K562 (cell line): ENCODE measurements at regions not wholly inside any gene's neighbourhood (a gene's known extent, or its start where the extent isn't known, plus 50 kb on each side); places are given as distances from the start of the nearest gene placed in this dataset.

Experiments used
- ATAC-seq: fragments of 200-7000 bp; cut with Tn5 transposase; 3 replicates; pipeline ENCODE4 v1.9.1; 2020; ENCODE audit warnings: moderate library complexity
- BruUV-seq: library from RNA; stranded (reverse); fragments of 400-500 nt; replicated peaks from 2 replicates; lab custom pipeline; 2021; lab: Mats Ljungman, UMichigan
- CTCF ChIA-PET: fragments of 300-600 bp; formaldehyde crosslinking; extraction: SDS; loops from one replicate; lab custom pipeline; 2021; ENCODE audit warnings: low intra/inter-chr PET ratio; lab: Yijun Ruan, JAX
- POLR2A ChIA-PET: fragments of 300-600, 350-650 bp; sonication (Branson Sonifier 250); formaldehyde crosslinking; extraction: SDS; loops from one replicate; lab custom pipeline; 2021; ENCODE audit warnings: antibody characterized with exemption, inconsistent platforms; lab: Yijun Ruan, JAX
- DNase-seq, 4 experiments: peaks; one replicate each; pipeline versions ENCODE4 v3.0.0 to v3.0.0-alpha.2; 2011 to 2018; ENCODE audit warnings: low spot score in 3 of 4, mixed read lengths in 3 of 4; ENCODE audit errors: extremely low read depth in 1 of 4
- FAIRE-seq: peaks from 2 replicates; lab custom pipeline; 2011; peaks lifted over from hg19 to GRCh38; lab: Jason Lieb, UNC
- H2AFZ ChIP-seq: 2 replicates; pipeline ENCODE4 v1.6.0; 2011; ENCODE audit warnings: low read depth, low read length, control low read depth, inconsistent platforms
- H3K27ac ChIP-seq: fragments of 200-600 bp; 3 replicates; pipeline ENCODE4 v1.8.0; 2011; ENCODE audit warnings: low read depth, mild to moderate bottlenecking, control low read depth, inconsistent platforms, low read length, moderate library complexity, mixed read lengths; ENCODE audit errors: extremely low read depth
- H3K27me3 ChIP-seq, 2 experiments: fragments of 300-600 bp in 1 of 2; 2 replicates in 1 of 2; 3 replicates in 1 of 2; pipeline versions ENCODE4 v1.6.0 to v1.8.0; 2011; ENCODE audit warnings: inconsistent platforms in 2 of 2, low read length in 2 of 2, mild to moderate bottlenecking in 1 of 2, mixed read lengths in 1 of 2, moderate library complexity in 1 of 2; ENCODE audit not compliant: control insufficient read depth in 2 of 2, insufficient read depth in 2 of 2
- H3K36me3 ChIP-seq: fragments of 300-600 bp; 3 replicates; pipeline ENCODE4 v1.8.0; 2011; ENCODE audit warnings: mild to moderate bottlenecking, low read length, inconsistent platforms; ENCODE audit not compliant: control insufficient read depth, insufficient read depth
- H3K4me1 ChIP-seq, 2 experiments: fragments of 200-600 bp in 1 of 2; replicated peaks in 1 of 2; 2 replicates in 1 of 2; 3 replicates in 1 of 2; pipeline versions ENCODE4 v1.5.1 to v1.8.0; 2011; ENCODE audit warnings: inconsistent platforms in 2 of 2, low read length in 2 of 2, mild to moderate bottlenecking in 1 of 2, mixed read lengths in 1 of 2, moderate library complexity in 1 of 2; ENCODE audit not compliant: control insufficient read depth in 2 of 2, insufficient read depth in 2 of 2
- H3K4me2 ChIP-seq: 2 replicates; pipeline ENCODE4 v1.6.1; 2011; ENCODE audit warnings: low read length, control low read depth, inconsistent platforms, mixed read lengths; ENCODE audit not compliant: insufficient read depth
- H3K4me3 ChIP-seq: fragments of 200-600 bp; sonication (generic), shearing (Covaris generic); 2 replicates; pipeline ENCODE4 v1.5.1; 2016; ENCODE audit warnings: control low read depth, inconsistent platforms
- H3K79me2 ChIP-seq: fragments of 200-600 bp; 3 replicates; pipeline ENCODE4 v1.8.0; 2011; ENCODE audit warnings: low read length, inconsistent platforms; ENCODE audit not compliant: control insufficient read depth, insufficient read depth
- H3K9ac ChIP-seq, 2 experiments: 2 replicates each; pipeline versions ENCODE4 v1.6.0 to v1.6.1; 2011; ENCODE audit warnings: low read depth in 2 of 2, low read length in 2 of 2, control low read depth in 1 of 2, inconsistent platforms in 1 of 2, mild to moderate bottlenecking in 1 of 2, mixed read lengths in 1 of 2; ENCODE audit not compliant: insufficient read depth in 1 of 2
- H3K9me1 ChIP-seq: one replicate; pipeline ENCODE4 v1.6.0; 2011; ENCODE audit warnings: inconsistent platforms, mild to moderate bottlenecking, low read length, moderate library complexity; ENCODE audit not compliant: control insufficient read depth, insufficient read depth
- H3K9me3 ChIP-seq: replicated peaks from 2 replicates; pipeline ENCODE4 v1.5.1; 2011; ENCODE audit warnings: low read depth, low read length, inconsistent platforms; ENCODE audit not compliant: control insufficient read depth, insufficient read depth
- H4K20me1 ChIP-seq: replicated peaks from 2 replicates; pipeline ENCODE4 v1.6.1; 2011; ENCODE audit warnings: low read length, inconsistent platforms, mixed read lengths; ENCODE audit not compliant: control insufficient read depth, insufficient read depth
- ARNT ChIP-seq, 2 experiments: fragments of 450-650 bp; IDR thresholded peaks; 2 replicates each; pipeline ENCODE4 v1.6.1; 2016; ENCODE audit warnings: mild to moderate bottlenecking in 1 of 2
- HDGF ChIP-seq: fragments of 450-650 bp; IDR thresholded peaks from 2 replicates; pipeline ENCODE4 v1.6.1; 2016
- L3MBTL2 ChIP-seq: fragments of 450-650 bp; IDR thresholded peaks from 2 replicates; pipeline ENCODE4 v1.6.1; 2016; ENCODE audit warnings: mild to moderate bottlenecking, moderate library complexity
- LCOR ChIP-seq: sonication (generic); formaldehyde crosslinking; IDR thresholded peaks from 2 replicates; pipeline ENCODE4 v1.8.0; 2022; ENCODE audit warnings: mild to moderate bottlenecking, missing genetic modification reagents
- RFX5 ChIP-seq: IDR thresholded peaks from 2 replicates; pipeline ENCODE4 v1.6.1; 2011; ENCODE audit warnings: low read depth, mild to moderate bottlenecking, improper control_type of control experiment, low read length
- ZBED1 ChIP-seq: IDR thresholded peaks from 2 replicates; pipeline ENCODE4 v1.6.1; 2014
- ZNF174 ChIP-seq: fragments of 250-450 bp; sonication (Bioruptor Pico); IDR thresholded peaks from 2 replicates; pipeline ENCODE4 v1.4.0; 2020; ENCODE audit warnings: mild to moderate bottlenecking
- ZNF431 ChIP-seq: sonication (generic); formaldehyde crosslinking; IDR thresholded peaks from 2 replicates; pipeline ENCODE4 v1.8.0; 2022; ENCODE audit warnings: mild to moderate bottlenecking, missing genetic modification reagents
- WGBS: fragments of 100-300 bp; shearing (Covaris generic); methylation state at CpG from one replicate; pipeline ENCODE4 v1.1.6; 2016; ENCODE audit warnings: low coverage, mixed read lengths; ENCODE audit not compliant: insufficient coverage; ENCODE audit errors: missing lambda C conversion rate; 5-methylcytosine and 5-hydroxymethylcytosine counted together
- in situ Hi-C: fragments of 300-500 bp; cut with MboI; formaldehyde crosslinking; loops from 4 replicates; pipeline ENCODE4 v1.15.0; 2018; ENCODE audit warnings: inconsistent platforms, mixed read lengths
- intact Hi-C: fragments of 100-400 bp; cut with micrococcal nuclease; formaldehyde crosslinking; loops from 2 replicates; pipeline ENCODE4 v1.14.2; 2022
- TF ChIP-seq, protein P1 (sequence below): fragments of 150-350 bp; IDR thresholded peaks from 2 replicates; pipeline ENCODE4 v1.6.1; 2014; ENCODE audit warnings: low read depth, mild to moderate bottlenecking, low read length, borderline replicate concordance
- TF ChIP-seq, protein P2 (sequence below): fragments of 250-450 bp; sonication (Bioruptor Pico); IDR thresholded peaks from 2 replicates; pipeline ENCODE4 v1.5.0; 2020; ENCODE audit warnings: mild to moderate bottlenecking
- TF ChIP-seq, protein P3 (sequence below), 2 experiments: fragments of 450-650 bp in 1 of 2; sonication (generic) in 1 of 2; formaldehyde crosslinking in 1 of 2; IDR thresholded peaks in 1 of 2; conservative IDR thresholded peaks in 1 of 2; 2 replicates each; pipeline versions ENCODE4 v1.6.1 to v1.8.1; 2016 to 2023; ENCODE audit warnings: mild to moderate bottlenecking in 2 of 2, moderate library complexity in 2 of 2, inconsistent platforms in 1 of 2, missing genetic modification reagents in 1 of 2

DNA sequence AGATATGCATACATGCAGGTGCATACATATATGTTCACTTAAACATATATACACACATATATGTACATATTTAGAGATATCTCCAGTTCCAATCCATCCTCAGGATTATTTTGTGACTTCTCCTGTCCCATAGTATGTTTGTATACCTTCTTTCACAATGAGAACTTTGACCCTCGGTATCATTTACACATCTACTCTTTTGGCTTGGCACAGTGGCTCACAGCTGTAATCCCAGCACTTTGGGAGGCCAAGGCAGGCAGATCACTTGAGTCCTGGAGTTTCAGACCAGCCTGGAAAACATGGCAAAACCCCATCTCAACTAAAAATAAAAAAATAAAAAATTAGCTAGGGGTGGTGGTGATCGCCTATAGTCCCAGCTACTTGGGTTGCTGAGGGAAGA lies 148.1 kb upstream of the CCL2 start:
- no peaks in the 10 kb centered on the region for H4K20me1 ChIP-seq
- no peaks in the 10 kb centered on the region for H3K4me1 ChIP-seq
- no peak overlapping the region for H3K4me2 ChIP-seq
- H3K27me3 ChIP-seq: peaks cover 0 to 4% of the 10 kb centered on the region in 2 experiments; a peak in 1 of 5 replicates
- no peaks in the 10 kb centered on the region for H3K9me1 ChIP-seq
- H3K36me3 ChIP-seq: no peaks in the 10 kb centered on the region
- no TSS peak for BruUV-seq
- H2AFZ ChIP-seq: no peak overlapping the region
- in situ Hi-C loops: no loop called here
- H3K9me3 ChIP-seq: no peaks in the 10 kb centered on the region
- no peak for TF ChIP-seq ZNF431 (CRISPR knock-in tag)
- TF ChIP-seq HDGF: no peak
- POLR2A ChIA-PET: no interaction called here
- FAIRE-seq (no peak), ATAC-seq (no peak), DNase-seq (no peak)
- no peak overlapping the region for H3K9ac ChIP-seq
- H3K27ac ChIP-seq: no peak overlapping the region
- no peak overlapping the region for H3K4me3 ChIP-seq
- no peaks in the 10 kb centered on the region for H3K79me2 ChIP-seq
- intact Hi-C loops: no loop called here
- WGBS: 0% methylated on average over 2 of the region's 2 CpGs
- CTCF ChIA-PET: no interaction called here

DNA sequence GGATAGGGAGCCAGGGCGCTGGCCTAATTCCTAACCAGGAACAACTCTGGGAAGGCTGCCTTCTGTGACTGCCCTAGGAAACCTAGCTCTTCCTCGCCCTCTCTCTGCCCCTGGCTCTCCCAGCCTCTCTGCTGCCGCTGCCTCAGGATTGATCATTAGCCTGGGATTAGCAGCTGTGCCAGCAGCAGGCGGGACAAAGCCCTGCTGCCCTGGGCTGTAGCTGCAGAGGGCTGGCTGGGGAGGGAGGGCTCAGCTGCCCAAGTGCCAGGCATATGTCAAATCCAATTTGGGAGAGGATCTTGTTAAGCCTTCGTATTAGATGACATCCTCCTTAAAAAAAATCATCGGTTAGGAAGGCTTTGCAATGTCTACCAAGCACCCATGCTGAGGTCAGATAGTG lies 144.8 kb upstream of the CCL2 start:
- Histone ChIP-seq H3K9me3 (no peaks in the 10 kb centered on the region), H3K9me1 (no peaks in the 10 kb centered on the region), H3K4me3 (no peak overlapping the region), H3K4me2 (no peak overlapping the region), H2AFZ (no peak overlapping the region), H3K9ac (no peak overlapping the region), H3K36me3 (no peaks in the 10 kb centered on the region), H3K27me3 (peaks cover 0 to 4% of the 10 kb centered on the region in 2 experiments; a peak in 1 of 5 replicates), H4K20me1 (no peaks in the 10 kb centered on the region; the same call in 1 of the 2 replicates), H3K79me2 (no peaks in the 10 kb centered on the region), H3K4me1 (no peaks in the 10 kb centered on the region), H3K27ac (no peak overlapping the region)
- ATAC-seq (no peak), DNase-seq (no peak), FAIRE-seq (no peak)
- BruUV-seq: no TSS peak
- ChIA-PET CTCF (no interaction called here), POLR2A (interaction anchor here (0.6 kb wide), 1 partner anchor 51 kb away, joined by 3 read pairs; no protein-coding TSS in a partner anchor)
- intact Hi-C loops (no loop called here), in situ Hi-C loops (no loop called here)
- 0% methylated on average over 6 of the region's 6 CpGs for WGBS
- no peak for TF ChIP-seq LCOR
- TF ChIP-seq ZNF174 (CRISPR knock-in tag): no peak
- no peak for TF ChIP-seq RFX5
- TF ChIP-seq, protein P1, sequence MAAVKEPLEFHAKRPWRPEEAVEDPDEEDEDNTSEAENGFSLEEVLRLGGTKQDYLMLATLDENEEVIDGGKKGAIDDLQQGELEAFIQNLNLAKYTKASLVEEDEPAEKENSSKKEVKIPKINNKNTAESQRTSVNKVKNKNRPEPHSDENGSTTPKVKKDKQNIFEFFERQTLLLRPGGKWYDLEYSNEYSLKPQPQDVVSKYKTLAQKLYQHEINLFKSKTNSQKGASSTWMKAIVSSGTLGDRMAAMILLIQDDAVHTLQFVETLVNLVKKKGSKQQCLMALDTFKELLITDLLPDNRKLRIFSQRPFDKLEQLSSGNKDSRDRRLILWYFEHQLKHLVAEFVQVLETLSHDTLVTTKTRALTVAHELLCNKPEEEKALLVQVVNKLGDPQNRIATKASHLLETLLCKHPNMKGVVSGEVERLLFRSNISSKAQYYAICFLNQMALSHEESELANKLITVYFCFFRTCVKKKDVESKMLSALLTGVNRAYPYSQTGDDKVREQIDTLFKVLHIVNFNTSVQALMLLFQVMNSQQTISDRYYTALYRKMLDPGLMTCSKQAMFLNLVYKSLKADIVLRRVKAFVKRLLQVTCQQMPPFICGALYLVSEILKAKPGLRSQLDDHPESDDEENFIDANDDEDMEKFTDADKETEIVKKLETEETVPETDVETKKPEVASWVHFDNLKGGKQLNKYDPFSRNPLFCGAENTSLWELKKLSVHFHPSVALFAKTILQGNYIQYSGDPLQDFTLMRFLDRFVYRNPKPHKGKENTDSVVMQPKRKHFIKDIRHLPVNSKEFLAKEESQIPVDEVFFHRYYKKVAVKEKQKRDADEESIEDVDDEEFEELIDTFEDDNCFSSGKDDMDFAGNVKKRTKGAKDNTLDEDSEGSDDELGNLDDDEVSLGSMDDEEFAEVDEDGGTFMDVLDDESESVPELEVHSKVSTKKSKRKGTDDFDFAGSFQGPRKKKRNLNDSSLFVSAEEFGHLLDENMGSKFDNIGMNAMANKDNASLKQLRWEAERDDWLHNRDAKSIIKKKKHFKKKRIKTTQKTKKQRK: no peak
- no peak for TF ChIP-seq ZBED1
- TF ChIP-seq ARNT (IDR thresholded peaks at IDR 0.05): no peak
- no peak for TF ChIP-seq L3MBTL2
- TF ChIP-seq, protein P2, sequence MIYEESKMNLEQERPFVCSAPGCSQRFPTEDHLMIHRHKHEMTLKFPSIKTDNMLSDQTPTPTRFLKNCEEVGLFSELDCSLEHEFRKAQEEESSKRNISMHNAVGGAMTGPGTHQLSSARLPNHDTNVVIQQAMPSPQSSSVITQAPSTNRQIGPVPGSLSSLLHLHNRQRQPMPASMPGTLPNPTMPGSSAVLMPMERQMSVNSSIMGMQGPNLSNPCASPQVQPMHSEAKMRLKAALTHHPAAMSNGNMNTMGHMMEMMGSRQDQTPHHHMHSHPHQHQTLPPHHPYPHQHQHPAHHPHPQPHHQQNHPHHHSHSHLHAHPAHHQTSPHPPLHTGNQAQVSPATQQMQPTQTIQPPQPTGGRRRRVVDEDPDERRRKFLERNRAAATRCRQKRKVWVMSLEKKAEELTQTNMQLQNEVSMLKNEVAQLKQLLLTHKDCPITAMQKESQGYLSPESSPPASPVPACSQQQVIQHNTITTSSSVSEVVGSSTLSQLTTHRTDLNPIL: no peak
- TF ChIP-seq, protein P3, sequence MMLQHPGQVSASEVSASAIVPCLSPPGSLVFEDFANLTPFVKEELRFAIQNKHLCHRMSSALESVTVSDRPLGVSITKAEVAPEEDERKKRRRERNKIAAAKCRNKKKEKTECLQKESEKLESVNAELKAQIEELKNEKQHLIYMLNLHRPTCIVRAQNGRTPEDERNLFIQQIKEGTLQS (IDR thresholded peaks at IDR 0.05): no peak
- TF ChIP-seq, protein P3 (CRISPR knock-in tag; conservative IDR thresholded peaks at IDR 0.05): no peak
